SH-SY5Y (cell line): ENCODE measurements at regions not wholly inside any gene's neighbourhood (a gene's known extent, or its start where the extent isn't known, plus 50 kb on each side); places are given as distances from the start of the nearest gene placed in this dataset.

ENCODE experiments used
- GATA2 ChIP-seq: IDR thresholded peaks from 2 replicates; pipeline ENCODE4 v1.6.1; 2011; ENCODE audit warnings: mild to moderate bottlenecking, low read depth, low read length
- GATA3 ChIP-seq: IDR thresholded peaks from 2 replicates; pipeline ENCODE4 v1.6.1; 2011; ENCODE audit warnings: low read depth, mild to moderate bottlenecking, low read length, moderate library complexity

GRCh38 chr12:130286741-130287440, 50.8 kb upstream of the PIWIL1 start:
- TF ChIP-seq GATA2 (no peak), GATA3 (no peak)
